ENCODE measurements at regions not wholly inside any gene's neighbourhood (a gene's known extent, or its start where the extent isn't known, plus 50 kb on each side); places are given as distances from the start of the nearest gene placed in this dataset.

DNA sequence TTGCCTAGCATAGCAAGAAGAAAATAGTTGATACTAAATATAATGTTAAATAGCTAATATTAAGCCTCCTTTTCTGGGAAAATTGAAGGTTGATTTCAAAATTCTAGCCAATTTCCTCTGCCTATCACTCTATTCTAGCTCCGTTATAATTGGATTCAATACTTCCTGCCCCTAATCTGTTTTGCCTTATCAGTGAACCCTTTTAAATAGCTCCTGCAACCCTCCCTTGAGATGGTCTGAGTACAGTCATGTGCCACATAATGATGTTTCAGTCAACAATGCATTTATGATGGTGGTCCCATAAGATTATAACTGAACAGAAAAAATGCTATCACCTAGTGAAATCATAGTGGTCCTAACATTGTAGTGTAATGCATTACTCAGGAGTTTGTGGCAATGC, 79.7 kb upstream of the PBX1 start:
- TF ChIP-seq EZH2phosphoT487 (IDR thresholded peaks at IDR 0.05; ENCODE audit: insufficient read depth, low read depth) = no peak
- no peak for TF ChIP-seq EZH2 (IDR thresholded peaks at IDR 0.05; ENCODE audit: insufficient read depth, poor library complexity, severe bottlenecking)
